ENCODE measurements at regions not wholly inside any gene's neighbourhood (a gene's known extent, or its start where the extent isn't known, plus 50 kb on each side); places are given as distances from the start of the nearest gene placed in this dataset.

- DNase-seq (ENCODE audit: low read depth): no peak
- no peak overlapping the region for H3K4me3 ChIP-seq (ENCODE audit: control insufficient read depth, low read depth, low read length)
- no peak for TF ChIP-seq CTCF (IDR thresholded peaks at IDR 0.05; ENCODE audit: control insufficient read depth, insufficient read depth, low read depth, low read length, missing control alignments)
These were observed 150.9 kb upstream of the KCNH7 start for GRCh38 chr2:162989507-162989906.

- no peak for TF ChIP-seq CTCF (IDR thresholded peaks at IDR 0.05; ENCODE audit: control insufficient read depth, insufficient read depth, low read depth, low read length, missing control alignments)
- DNase-seq (ENCODE audit: low read depth): no peak
- H3K4me3 ChIP-seq (ENCODE audit: control insufficient read depth, low read depth, low read length): no peak overlapping the region
These were observed 136.2 kb upstream of the KCNH7 start for GRCh38 chr2:162974771-162975170.

GRCh38 chr2:162972383-162972782 is 133.8 kb upstream of the KCNH7 start:
- TF ChIP-seq CTCF (IDR thresholded peaks at IDR 0.05; ENCODE audit: control insufficient read depth, insufficient read depth, low read depth, low read length, missing control alignments): no peak
- no peak for DNase-seq (ENCODE audit: low read depth)
- no peak overlapping the region for H3K4me3 ChIP-seq (ENCODE audit: control insufficient read depth, low read depth, low read length)

- DNase-seq (ENCODE audit: low read depth): no peak
- TF ChIP-seq CTCF (IDR thresholded peaks at IDR 0.05; ENCODE audit: control insufficient read depth, insufficient read depth, low read depth, low read length, missing control alignments): no peak
- no peak overlapping the region for H3K4me3 ChIP-seq (ENCODE audit: control insufficient read depth, low read depth, low read length)
These were observed 129.7 kb upstream of the KCNH7 start for GRCh38 chr2:162968306-162968705.

GRCh38 chr2:162967811-162968210 is 129.2 kb upstream of the KCNH7 start:
- H3K4me3 ChIP-seq (ENCODE audit: control insufficient read depth, low read depth, low read length): no peak overlapping the region
- no peak for TF ChIP-seq CTCF (IDR thresholded peaks at IDR 0.05; ENCODE audit: control insufficient read depth, insufficient read depth, low read depth, low read length, missing control alignments)
- DNase-seq (ENCODE audit: low read depth): no peak

GRCh38 chr2:162967147-162967546 is 128.6 kb upstream of the KCNH7 start:
- DNase-seq (ENCODE audit: low read depth): no peak
- no peak for TF ChIP-seq CTCF (IDR thresholded peaks at IDR 0.05; ENCODE audit: control insufficient read depth, insufficient read depth, low read depth, low read length, missing control alignments)
- no peak overlapping the region for H3K4me3 ChIP-seq (ENCODE audit: control insufficient read depth, low read depth, low read length)

GRCh38 chr2:162965191-162965590 is 126.6 kb upstream of the KCNH7 start:
- H3K4me3 ChIP-seq (ENCODE audit: control insufficient read depth, low read depth, low read length): no peak overlapping the region
- no peak for DNase-seq (ENCODE audit: low read depth)
- no peak for TF ChIP-seq CTCF (IDR thresholded peaks at IDR 0.05; ENCODE audit: control insufficient read depth, insufficient read depth, low read depth, low read length, missing control alignments)

Measured in AG09309 (cell line).